GM23338 (cell line): ENCODE measurements at regions not wholly inside any gene's neighbourhood (a gene's known extent, or its start where the extent isn't known, plus 50 kb on each side); places are given as distances from the start of the nearest gene placed in this dataset.

Experiments
- ATAC-seq: fragments of 200-7000 bp; cut with Tn5 transposase; 3 replicates; pipeline ENCODE4 v1.9.1; 2020
- DNase-seq: peaks from one replicate; pipeline ENCODE4 v3.0.0-alpha.2; 2015; ENCODE audit warnings: low spot score
- H2AFZ ChIP-seq: fragments of 200-600 bp; sonication (generic); 2 replicates; pipeline ENCODE4 v1.8.0; 2016; ENCODE audit warnings: antibody characterized with exemption, mild to moderate bottlenecking, moderate library complexity
- H3F3A ChIP-seq: fragments of 200-600 bp; sonication (generic); replicated peaks from 2 replicates; pipeline ENCODE4 v1.8.0; 2017; ENCODE audit warnings: antibody characterized with exemption, mixed run types, low read depth
- H3K27ac ChIP-seq: fragments of 200-600 bp; sonication (generic); 2 replicates; pipeline ENCODE4 v1.6.1; 2016; ENCODE audit warnings: low read depth
- H3K27me3 ChIP-seq: fragments of 200-600 bp; sonication (generic); 2 replicates; pipeline ENCODE4 v1.8.0; 2016; ENCODE audit warnings: mild to moderate bottlenecking, mixed run types, moderate library complexity; ENCODE audit not compliant: insufficient read depth
- H3K36me3 ChIP-seq: fragments of 200-600 bp; sonication (generic); 2 replicates; pipeline ENCODE4 v1.8.0; 2016; ENCODE audit warnings: mild to moderate bottlenecking; ENCODE audit not compliant: insufficient read depth
- H3K4me1 ChIP-seq: fragments of 200-600 bp; sonication (generic); 2 replicates; pipeline ENCODE4 v1.8.0; 2016; ENCODE audit warnings: mild to moderate bottlenecking, moderate library complexity; ENCODE audit not compliant: insufficient read depth
- H3K4me2 ChIP-seq: fragments of 200-600 bp; sonication (generic); 2 replicates; pipeline ENCODE4 v1.7.1; 2017; ENCODE audit warnings: mixed run types
- H3K4me3 ChIP-seq: fragments of 200-600 bp; sonication (generic); 2 replicates; pipeline ENCODE4 v1.6.1; 2016; ENCODE audit warnings: mixed run types
- H3K79me2 ChIP-seq: fragments of 200-600 bp; sonication (generic); replicated peaks from 2 replicates; pipeline ENCODE4 v1.8.0; 2017; ENCODE audit warnings: mild to moderate bottlenecking; ENCODE audit not compliant: insufficient read depth
- H3K9me2 ChIP-seq: fragments of 200-600 bp; sonication (generic); 2 replicates; pipeline ENCODE4 v1.8.0; 2017; ENCODE audit not compliant: insufficient read depth
- H4K20me1 ChIP-seq: fragments of 200-600 bp; sonication (generic); replicated peaks from 2 replicates; pipeline ENCODE4 v1.8.0; 2017; ENCODE audit warnings: mild to moderate bottlenecking; ENCODE audit not compliant: insufficient read depth
- H3K27ac Mint-ChIP-seq: 2 replicates; pipeline ENCODE4 v1.8.0; 2020; ENCODE audit warnings: inconsistent platforms, mild to moderate bottlenecking, moderate library complexity, mixed read lengths
- H3K27me3 Mint-ChIP-seq: 3 replicates; pipeline ENCODE4 v1.8.0; 2022; ENCODE audit warnings: low read depth, mild to moderate bottlenecking, moderate library complexity, mixed read lengths, inconsistent platforms; ENCODE audit not compliant: insufficient read depth, poor library complexity
- H3K36me3 Mint-ChIP-seq: 3 replicates; pipeline ENCODE4 v1.8.0; 2021; ENCODE audit warnings: low read depth, mild to moderate bottlenecking, inconsistent platforms, moderate library complexity, mixed read lengths
- H3K4me1 Mint-ChIP-seq: 3 replicates; pipeline ENCODE4 v1.8.0; 2020; ENCODE audit warnings: mild to moderate bottlenecking, inconsistent platforms, mixed read lengths
- H3K4me3 Mint-ChIP-seq: 3 replicates; pipeline ENCODE4 v1.8.0; 2021; ENCODE audit warnings: moderate library complexity, mild to moderate bottlenecking, inconsistent platforms, mixed read lengths
- H3K9me3 Mint-ChIP-seq: 3 replicates; pipeline ENCODE4 v1.8.0; 2020; ENCODE audit warnings: moderate library complexity, mild to moderate bottlenecking, inconsistent platforms, mixed read lengths
- CREB1 ChIP-seq: fragments of 250-450 bp; sonication (Bioruptor Pico); IDR thresholded peaks from 2 replicates; pipeline ENCODE4 v1.5.0; 2020; ENCODE audit warnings: low read depth, mild to moderate bottlenecking, moderate library complexity
- CTCF ChIP-seq, 2 experiments: fragments of 200-600 bp in 1 of 2; sonication (generic) in 1 of 2; conservative IDR thresholded peaks; 2 replicates each; pipeline versions ENCODE4 v1.5.1 to v1.6.1; 2016 to 2017; ENCODE audit warnings: antibody characterized with exemption in 2 of 2, low read depth in 2 of 2, mild to moderate bottlenecking in 2 of 2, moderate library complexity in 1 of 2
- ETS1 ChIP-seq: IDR thresholded peaks from 2 replicates; pipeline ENCODE4 v1.6.1; 2016; ENCODE audit warnings: antibody characterized with exemption
- EZH2 ChIP-seq: fragments of 200-600 bp; sonication (generic); IDR thresholded peaks from one replicate; pipeline ENCODE4 v1.8.0; 2017; ENCODE audit warnings: antibody characterized with exemption, mild to moderate bottlenecking, low read depth; ENCODE audit not compliant: unreplicated experiment
- JUNB ChIP-seq: IDR thresholded peaks from one replicate; pipeline ENCODE4 v1.6.1; 2016; ENCODE audit warnings: antibody characterized with exemption; ENCODE audit not compliant: unreplicated experiment
- POLR2AphosphoS5 ChIP-seq: IDR thresholded peaks from 2 replicates; pipeline ENCODE4 v1.6.1; 2016; ENCODE audit warnings: antibody characterized with exemption, low read depth
- REST ChIP-seq: IDR thresholded peaks from one replicate; pipeline ENCODE4 v1.6.1; 2018; ENCODE audit warnings: antibody characterized with exemption; ENCODE audit not compliant: unreplicated experiment
- STAT1 ChIP-seq: IDR thresholded peaks from one replicate; pipeline ENCODE4 v1.6.1; 2016; ENCODE audit warnings: antibody characterized with exemption; ENCODE audit not compliant: unreplicated experiment
- ZNF114 ChIP-seq: fragments of 250-450 bp; sonication (Bioruptor Pico); IDR thresholded peaks from 2 replicates; pipeline ENCODE4 v1.5.0; 2020; ENCODE audit warnings: mild to moderate bottlenecking, moderate library complexity
- ZNF462 ChIP-seq: fragments of 250-450 bp; sonication (Bioruptor Pico); IDR thresholded peaks from 2 replicates; pipeline ENCODE4 v1.5.0; 2020; ENCODE audit warnings: mild to moderate bottlenecking, moderate library complexity

- Histone ChIP-seq H3K4me1 (no peaks in the 10 kb centered on the region), H2AFZ (no peak overlapping the region), H3K36me3 (no peaks in the 10 kb centered on the region), H3F3A (no peaks in the 10 kb centered on the region), H3K27ac (no peak overlapping the region), H3K9me2 (peaks cover 6% of the 10 kb centered on the region; the same call in 1 of the 2 replicates), H3K4me2 (no peak overlapping the region), H4K20me1 (no peaks in the 10 kb centered on the region), H3K79me2 (no peaks in the 10 kb centered on the region), H3K4me3 (no peak overlapping the region), H3K27me3 (no peaks in the 10 kb centered on the region)
- no peak overlapping the region for H3K27ac Mint-ChIP-seq
- no peak overlapping the region for H3K4me3 Mint-ChIP-seq
- H3K9me3 Mint-ChIP-seq: no peaks in the 10 kb centered on the region
- H3K36me3 Mint-ChIP-seq: no peaks in the 10 kb centered on the region
- no peaks in the 10 kb centered on the region for H3K4me1 Mint-ChIP-seq
- DNase-seq (no peak), ATAC-seq (no peak)
- H3K27me3 Mint-ChIP-seq: peaks cover 2% of the 10 kb centered on the region
- TF ChIP-seq ZNF114 (CRISPR knock-in tag): no peak
Measured at GRCh38 chr2:12585784-12586183, 131.0 kb upstream of the TRIB2 start.

- Histone ChIP-seq H3K4me2 (no peak overlapping the region), H3K4me3 (no peak overlapping the region), H3F3A (no peaks in the 10 kb centered on the region), H2AFZ (no peak overlapping the region), H3K9me2 (no peaks in the 10 kb centered on the region; the same call in 1 of the 2 replicates), H3K27ac (no peak overlapping the region), H3K79me2 (no peaks in the 10 kb centered on the region), H3K4me1 (no peaks in the 10 kb centered on the region), H3K36me3 (no peaks in the 10 kb centered on the region), H4K20me1 (no peaks in the 10 kb centered on the region), H3K27me3 (no peaks in the 10 kb centered on the region)
- DNase-seq: no peak
- Mint-ChIP-seq H3K9me3 (no peaks in the 10 kb centered on the region), H3K4me1 (no peaks in the 10 kb centered on the region), H3K27ac (no peak overlapping the region), H3K27me3 (peaks cover 2% of the 10 kb centered on the region), H3K4me3 (no peak overlapping the region), H3K36me3 (no peaks in the 10 kb centered on the region)
- ATAC-seq: no peak
- no peak for TF ChIP-seq STAT1
- no peak for TF ChIP-seq REST
- TF ChIP-seq ZNF462: no peak
- no peak for TF ChIP-seq CTCF (conservative IDR thresholded peaks at IDR 0.05; ENCODE audit: low read depth in 2 of 2)
- no peak for TF ChIP-seq ZNF114 (CRISPR knock-in tag)
- no peak for TF ChIP-seq EZH2
- TF ChIP-seq CREB1 (CRISPR knock-in tag): no peak
- TF ChIP-seq POLR2AphosphoS5: no peak
- TF ChIP-seq ETS1: no peak
- TF ChIP-seq JUNB: no peak
Measured at GRCh38 chr2:12587228-12587627, 129.5 kb upstream of the TRIB2 start.
